GM18907 (cell line): ENCODE measurements at regions not wholly inside any gene's neighbourhood (a gene's known extent, or its start where the extent isn't known, plus 50 kb on each side); places are given as distances from the start of the nearest gene placed in this dataset.

Experiments
- ATAC-seq: cut with Tn5 transposase; IDR thresholded peaks from one replicate; pipeline ENCODE4 v1.9.1; 2021; ENCODE audit warnings: mild to moderate bottlenecking, moderate library complexity; ENCODE audit not compliant: unreplicated experiment

GRCh38 chr13:90974249-90974975, 373.1 kb upstream of the MIR17HG start:
- ATAC-seq, result no peak

GRCh38 chr13:90979059-90979458, 368.4 kb upstream of the MIR17HG start:
- no peak for ATAC-seq

- ATAC-seq, result no peak
Measured at GRCh38 chr13:90984756-90985155, 362.7 kb upstream of the MIR17HG start.

GRCh38 chr13:90995001-90995400, 352.5 kb upstream of the MIR17HG start:
- no peak for ATAC-seq

GRCh38 chr13:90995614-90996013, 351.9 kb upstream of the MIR17HG start:
- no peak for ATAC-seq

- ATAC-seq, result no peak
Measured at GRCh38 chr13:90997951-90998350, 349.5 kb upstream of the MIR17HG start.

- no peak for ATAC-seq
Measured at GRCh38 chr13:90999401-90999800, 348.1 kb upstream of the MIR17HG start.

GRCh38 chr13:91001371-91001770, 346.1 kb upstream of the MIR17HG start:
- ATAC-seq, result no peak

- no peak for ATAC-seq
Measured at GRCh38 chr13:91014696-91015095, 332.8 kb upstream of the MIR17HG start.

GRCh38 chr13:91017031-91017668, 330.3 kb upstream of the MIR17HG start:
- ATAC-seq, result peak; percentile 97

GRCh38 chr13:91017669-91018053, 329.8 kb upstream of the MIR17HG start:
- peak; percentile 15 for ATAC-seq

- ATAC-seq, result no peak
Measured at GRCh38 chr13:91020461-91021034, 326.9 kb upstream of the MIR17HG start.

GRCh38 chr13:91024157-91024792, 323.2 kb upstream of the MIR17HG start:
- no peak for ATAC-seq

- ATAC-seq, result no peak
Measured at GRCh38 chr13:91025442-91025841, 322.0 kb upstream of the MIR17HG start.

- ATAC-seq, result no peak
Measured at GRCh38 chr13:91031508-91031907, 316.0 kb upstream of the MIR17HG start.

GRCh38 chr13:91032104-91032503, 315.4 kb upstream of the MIR17HG start:
- no peak for ATAC-seq

GRCh38 chr13:91036886-91037285, 310.6 kb upstream of the MIR17HG start:
- ATAC-seq, result no peak

GRCh38 chr13:91042870-91043269, 304.6 kb upstream of the MIR17HG start:
- no peak for ATAC-seq

GRCh38 chr13:91045351-91046034, 302.0 kb upstream of the MIR17HG start:
- no peak for ATAC-seq

- no peak for ATAC-seq
Measured at GRCh38 chr13:91046715-91047327, 300.7 kb upstream of the MIR17HG start.

- ATAC-seq, result no peak
Measured at GRCh38 chr13:91050970-91051369, 296.5 kb upstream of the MIR17HG start.
